Fibroblast of the aortic adventitia (primary cell): ENCODE measurements at regions not wholly inside any gene's neighbourhood (a gene's known extent, or its start where the extent isn't known, plus 50 kb on each side); places are given as distances from the start of the nearest gene placed in this dataset.

ENCODE experiments used
- DNase-seq: peaks from one replicate; pipeline ENCODE4 v3.0.0-alpha.2; 2010; ENCODE audit warnings: low read depth
- H3K4me3 ChIP-seq: 2 replicates; pipeline ENCODE4 v1.5.1; 2011; ENCODE audit warnings: low read depth, mild to moderate bottlenecking, control low read depth, low read length, moderate library complexity
- CTCF ChIP-seq: IDR thresholded peaks from 2 replicates; pipeline ENCODE4 v1.5.1; 2011; ENCODE audit warnings: mild to moderate bottlenecking, low read length, control low read depth, inconsistent platforms; ENCODE audit not compliant: insufficient read depth

- no peak overlapping the region for H3K4me3 ChIP-seq
- DNase-seq: no peak
- no peak for TF ChIP-seq CTCF
Observed at GRCh38 chr2:145572238-145572637, 1052.3 kb upstream of the ZEB2 start.

GRCh38 chr2:145569108-145569507 lies 1049.2 kb upstream of the ZEB2 start:
- no peak for TF ChIP-seq CTCF
- H3K4me3 ChIP-seq: no peak overlapping the region
- DNase-seq: peak; percentile 33

GRCh38 chr2:145563741-145564615 lies 1044.1 kb upstream of the ZEB2 start:
- peak; percentile 8 for DNase-seq
- no peak for TF ChIP-seq CTCF
- no peak overlapping the region for H3K4me3 ChIP-seq

GRCh38 chr2:145561152-145561551 lies 1041.2 kb upstream of the ZEB2 start:
- no peak for DNase-seq
- no peak for TF ChIP-seq CTCF
- no peak overlapping the region for H3K4me3 ChIP-seq

- no peak for TF ChIP-seq CTCF
- no peak overlapping the region for H3K4me3 ChIP-seq
- DNase-seq: peak; percentile 53
Observed at GRCh38 chr2:145558617-145559350, 1038.9 kb upstream of the ZEB2 start.

- no peak overlapping the region for H3K4me3 ChIP-seq
- TF ChIP-seq CTCF: no peak
- no peak for DNase-seq
Observed at GRCh38 chr2:145555360-145555759, 1035.4 kb upstream of the ZEB2 start.
